ENCODE measurements at regions not wholly inside any gene's neighbourhood (a gene's known extent, or its start where the extent isn't known, plus 50 kb on each side); places are given as distances from the start of the nearest gene placed in this dataset.

- H3K9me3 ChIP-seq: peaks cover 0 to 14% (median 10%) of the 10 kb centered on the region in 4 donors
- H3K4me3 ChIP-seq: no peak overlapping the region
- WGBS, 5 donors: 51 to 60% (median 57%) methylated on average over 4 of the region's 4 CpGs
- peak; percentile 44 to 58 for DNase-seq
- peak overlapping the region in 1 of 5 donors; percentile 18 for H3K27ac ChIP-seq
- intact Hi-C loops (cut with DNase I; ENCODE audit: low total_unique reads): no loop called here
- H3K36me3 ChIP-seq: no peaks in the 10 kb centered on the region
- peaks cover 0 to 27% (median 14%) of the 10 kb centered on the region in 4 donors for H3K4me1 ChIP-seq
- TF ChIP-seq EP300 (IDR thresholded peaks at IDR 0.05) (no peak), POLR2AphosphoS5 (IDR thresholded peaks at IDR 0.05) (no peak), CTCF (IDR thresholded peaks at IDR 0.05) (no peak), POLR2A (IDR thresholded peaks at IDR 0.05) (no peak)
- peaks cover 0 to 11% (median 0%) of the 10 kb centered on the region in 3 donors for H3K27me3 ChIP-seq
Measured at GRCh38 chr22:27134315-27134701, 476.9 kb downstream of the MIAT start.

- TF ChIP-seq POLR2A (IDR thresholded peaks at IDR 0.05) (no peak), CTCF (IDR thresholded peaks at IDR 0.05) (no peak), EP300 (IDR thresholded peaks at IDR 0.05) (no peak)
- 61 to 70% (median 68%) methylated on average over 7 of the region's 7 CpGs for WGBS, 5 donors
- H3K36me3 ChIP-seq: no peaks in the 10 kb centered on the region
- H3K27ac ChIP-seq: peak overlapping the region in 1 of 5 donors; percentile 18
- H3K27me3 ChIP-seq: peaks cover 0 to 15% (median 0%) of the 10 kb centered on the region in 3 donors
- H3K4me1 ChIP-seq: peaks cover 0 to 32% (median 18%) of the 10 kb centered on the region in 4 donors
- peaks cover 0 to 14% (median 10%) of the 10 kb centered on the region in 4 donors for H3K9me3 ChIP-seq
- H3K4me3 ChIP-seq: no peak overlapping the region
- intact Hi-C loops (cut with DNase I; ENCODE audit: low total_unique reads): no loop called here
- peak in 1 of 2 donors; percentile 45 for DNase-seq
Measured at GRCh38 chr22:27135031-27135981, 477.9 kb downstream of the MIAT start.

- Histone ChIP-seq H3K27ac (no peak overlapping the region), H3K9me3 (peaks cover 0 to 14% (median 10%) of the 10 kb centered on the region in 4 donors), H3K27me3 (peaks cover 0 to 15% (median 0%) of the 10 kb centered on the region in 3 donors), H3K36me3 (no peaks in the 10 kb centered on the region), H3K4me1 (peaks cover 0 to 32% (median 20%) of the 10 kb centered on the region in 4 donors), H3K4me3 (no peak overlapping the region)
- intact Hi-C loops (cut with DNase I; ENCODE audit: low total_unique reads): no loop called here
- WGBS, 5 donors: 92 to 98% (median 94%) methylated on average over 2 of the region's 2 CpGs
- TF ChIP-seq EP300 (IDR thresholded peaks at IDR 0.05): no peak
- no peak for TF ChIP-seq POLR2AphosphoS5 (IDR thresholded peaks at IDR 0.05)
- no peak for TF ChIP-seq CTCF (IDR thresholded peaks at IDR 0.05)
- no peak for TF ChIP-seq POLR2A (IDR thresholded peaks at IDR 0.05)
- DNase-seq: no peak
Measured at GRCh38 chr22:27136596-27136995, 479.2 kb downstream of the MIAT start.

GRCh38 chr22:27137871-27138337 lies 480.5 kb downstream of the MIAT start:
- Histone ChIP-seq H3K9me3 (peaks cover 0 to 14% (median 10%) of the 10 kb centered on the region in 4 donors), H3K4me1 (peaks cover 0 to 31% (median 18%) of the 10 kb centered on the region in 4 donors), H3K4me3 (no peak overlapping the region), H3K27me3 (peaks cover 0 to 17% (median 0%) of the 10 kb centered on the region in 3 donors), H3K36me3 (no peaks in the 10 kb centered on the region), H3K27ac (no peak overlapping the region)
- intact Hi-C loops (cut with DNase I; ENCODE audit: low total_unique reads): no loop called here
- DNase-seq: peak in 1 of 2 donors; percentile 57
- 31 to 55% (median 40%) methylated on average over 9 to 13 of the region's 13 CpGs for WGBS, 5 donors
- TF ChIP-seq EP300 (IDR thresholded peaks at IDR 0.05) (no peak), CTCF (IDR thresholded peaks at IDR 0.05) (no peak), POLR2A (IDR thresholded peaks at IDR 0.05) (no peak), POLR2AphosphoS5 (IDR thresholded peaks at IDR 0.05) (no peak)

Measured in stomach (tissue), 8 donors.